Nephron (organoid): ENCODE measurements at regions not wholly inside any gene's neighbourhood (a gene's known extent, or its start where the extent isn't known, plus 50 kb on each side); places are given as distances from the start of the nearest gene placed in this dataset.

Experiments used
- H3K27ac Mint-ChIP-seq, 3 experiments: 2 replicates each; pipeline ENCODE4 v1.8.0; 2020; ENCODE audit warnings: mixed read lengths in 3 of 3, mild to moderate bottlenecking in 2 of 3, moderate library complexity in 1 of 3
- H3K27me3 Mint-ChIP-seq: 2 replicates; pipeline ENCODE4 v1.8.0; 2021; ENCODE audit warnings: low read depth, mild to moderate bottlenecking, moderate library complexity, mixed read lengths
- H3K36me3 Mint-ChIP-seq: 2 replicates; pipeline ENCODE4 v1.8.0; 2020; ENCODE audit warnings: low read depth, mixed read lengths
- H3K4me1 Mint-ChIP-seq: 2 replicates; pipeline ENCODE4 v1.8.0; 2020; ENCODE audit warnings: mixed read lengths
- H3K4me3 Mint-ChIP-seq, 3 experiments: 2 replicates each; pipeline ENCODE4 v1.8.0; 2020; ENCODE audit warnings: mild to moderate bottlenecking in 3 of 3, mixed read lengths in 3 of 3, moderate library complexity in 2 of 3
- H3K9me3 Mint-ChIP-seq: 2 replicates; pipeline ENCODE4 v1.8.0; 2020; ENCODE audit warnings: mixed read lengths
- CTCF ChIP-seq, 3 experiments: fragments of 200-600 bp; sonication (generic); IDR thresholded peaks; one replicate each; pipeline ENCODE4 v1.5.0; 2021; ENCODE audit warnings: antibody characterized with exemption in 3 of 3; ENCODE audit not compliant: unreplicated experiment in 3 of 3

DNA sequence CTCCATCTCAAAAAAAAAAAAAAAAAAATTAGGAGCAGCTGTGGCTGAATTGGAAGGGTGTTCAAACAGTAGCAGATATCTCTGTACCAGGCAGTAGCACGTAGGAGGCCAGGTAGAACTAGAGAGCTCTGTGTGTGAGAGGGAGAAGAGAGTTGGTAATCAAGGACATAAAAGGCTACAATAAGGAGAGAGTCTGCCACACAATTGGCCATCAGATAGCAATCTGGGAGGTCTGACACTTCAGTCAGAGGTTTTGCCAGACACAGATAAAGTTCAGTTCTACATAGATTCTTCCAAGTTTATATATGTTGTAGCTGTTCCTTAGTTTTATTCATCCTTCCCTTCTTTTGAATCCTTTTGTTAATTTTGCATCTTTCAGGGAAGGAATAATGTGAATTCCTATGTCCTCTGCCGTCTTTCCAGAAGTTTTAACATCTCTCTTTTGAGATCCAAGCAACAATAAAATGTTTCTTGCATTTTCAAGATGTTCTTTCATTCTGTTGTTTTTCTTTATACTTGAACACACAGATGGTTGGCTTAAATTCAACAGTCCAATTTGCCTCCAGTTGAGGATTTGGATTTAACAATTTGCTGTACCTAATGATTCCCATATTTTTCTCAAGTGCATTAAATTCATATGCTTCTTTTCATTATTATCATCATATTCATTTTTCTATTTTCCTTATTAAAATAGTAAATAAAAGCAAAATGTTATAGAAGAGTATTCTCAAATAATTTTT is 600.3 kb upstream of the GCFC2 start:
- Mint-ChIP-seq H3K9me3 (peaks cover 2% of the 10 kb centered on the region), H3K36me3 (no peaks in the 10 kb centered on the region), H3K4me1 (peaks cover 46% of the 10 kb centered on the region), H3K27ac (peak overlapping the region; percentile 33 to 58 (median 34)), H3K4me3 (no peak overlapping the region), H3K27me3 (no peaks in the 10 kb centered on the region)
- TF ChIP-seq CTCF (IDR thresholded peaks at IDR 0.05; ENCODE audit: unreplicated experiment in 3 of 3): no peak

- peaks cover 4% of the 10 kb centered on the region for H3K27me3 Mint-ChIP-seq
- H3K4me3 Mint-ChIP-seq: no peak overlapping the region
- H3K4me1 Mint-ChIP-seq: peaks cover 20% of the 10 kb centered on the region
- TF ChIP-seq CTCF (IDR thresholded peaks at IDR 0.05; ENCODE audit: unreplicated experiment in 3 of 3): no peak
- peaks cover 5% of the 10 kb centered on the region for H3K9me3 Mint-ChIP-seq
- no peak overlapping the region for H3K27ac Mint-ChIP-seq
- H3K36me3 Mint-ChIP-seq: no peaks in the 10 kb centered on the region
Measured at GRCh38 chr2:76307495-76307894, 596.8 kb upstream of the GCFC2 start.

- Mint-ChIP-seq H3K36me3 (no peaks in the 10 kb centered on the region), H3K4me3 (no peak overlapping the region), H3K27ac (no peak overlapping the region), H3K27me3 (peaks cover 4% of the 10 kb centered on the region), H3K4me1 (peaks cover 5% of the 10 kb centered on the region), H3K9me3 (no peaks in the 10 kb centered on the region)
- no peak for TF ChIP-seq CTCF (IDR thresholded peaks at IDR 0.05; ENCODE audit: unreplicated experiment in 3 of 3)
Measured at GRCh38 chr2:76298041-76298440, 587.3 kb upstream of the GCFC2 start.

DNA sequence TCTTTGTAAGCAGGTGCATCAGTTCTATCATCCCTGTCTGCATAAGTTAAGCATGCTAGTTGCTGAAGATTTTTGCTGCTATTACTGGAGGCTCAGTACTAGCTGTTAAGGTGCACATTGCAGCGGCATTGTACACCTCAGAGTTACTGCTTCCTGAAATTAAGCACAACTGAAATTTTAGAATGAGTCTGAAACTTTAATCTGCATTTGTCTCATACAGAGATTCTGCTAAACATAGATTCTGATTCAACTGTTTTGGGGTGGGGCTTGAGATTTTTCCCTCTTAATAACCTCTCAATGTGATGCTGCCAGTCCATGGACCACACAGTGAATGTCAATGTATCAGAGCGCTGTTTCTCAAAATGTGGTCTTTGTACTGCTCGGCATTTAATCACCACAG is 585.7 kb upstream of the GCFC2 start:
- H3K4me3 Mint-ChIP-seq: no peak overlapping the region
- H3K9me3 Mint-ChIP-seq: no peaks in the 10 kb centered on the region
- no peaks in the 10 kb centered on the region for H3K36me3 Mint-ChIP-seq
- no peak overlapping the region for H3K27ac Mint-ChIP-seq
- no peak for TF ChIP-seq CTCF (IDR thresholded peaks at IDR 0.05; ENCODE audit: unreplicated experiment in 3 of 3)
- peaks cover 4% of the 10 kb centered on the region for H3K27me3 Mint-ChIP-seq
- peaks cover 5% of the 10 kb centered on the region for H3K4me1 Mint-ChIP-seq

DNA sequence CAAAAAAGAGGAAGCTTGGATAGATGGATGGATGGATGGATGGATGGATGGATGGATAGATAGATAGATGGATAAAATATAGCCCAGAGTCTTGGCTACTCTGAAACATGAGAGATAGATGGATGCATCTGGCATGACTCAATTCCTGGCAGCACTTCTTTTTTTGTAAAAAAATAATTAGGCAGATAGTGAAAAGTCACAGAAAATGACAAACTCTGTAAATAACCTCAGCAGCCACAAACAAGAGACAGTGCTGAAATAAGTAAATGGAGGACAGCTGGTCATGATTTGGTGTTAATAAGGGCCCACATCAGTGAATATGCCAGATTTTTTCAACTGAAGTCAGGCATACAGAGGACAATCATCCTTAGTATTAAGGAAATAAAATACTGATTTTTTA is 585.0 kb upstream of the GCFC2 start:
- H3K27me3 Mint-ChIP-seq: peaks cover 4% of the 10 kb centered on the region
- TF ChIP-seq CTCF (IDR thresholded peaks at IDR 0.05; ENCODE audit: unreplicated experiment in 3 of 3): no peak
- H3K27ac Mint-ChIP-seq: no peak overlapping the region
- no peak overlapping the region for H3K4me3 Mint-ChIP-seq
- no peaks in the 10 kb centered on the region for H3K9me3 Mint-ChIP-seq
- H3K4me1 Mint-ChIP-seq: peaks cover 5% of the 10 kb centered on the region
- no peaks in the 10 kb centered on the region for H3K36me3 Mint-ChIP-seq

DNA sequence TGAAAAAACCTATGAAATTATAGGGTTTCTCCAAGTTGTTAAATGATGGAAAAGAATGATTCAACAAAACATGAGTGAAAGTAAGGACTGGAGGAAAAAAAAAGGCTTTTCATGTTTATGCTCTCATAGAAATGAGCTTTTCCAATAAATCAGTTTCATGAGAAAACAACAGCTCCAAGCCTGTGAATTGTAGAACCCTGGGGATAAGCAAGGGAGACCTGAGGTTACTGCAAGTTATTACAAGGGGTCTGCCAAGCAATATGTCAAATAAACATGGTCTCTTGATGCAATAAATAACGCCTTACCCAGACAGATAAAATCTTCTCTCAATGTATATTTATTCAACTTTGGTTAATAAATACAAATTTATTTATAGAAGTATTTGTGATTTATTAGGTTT is 577.9 kb upstream of the GCFC2 start:
- TF ChIP-seq CTCF (IDR thresholded peaks at IDR 0.05; ENCODE audit: unreplicated experiment in 3 of 3): no peak
- peaks cover 14% of the 10 kb centered on the region for H3K4me1 Mint-ChIP-seq
- no peak overlapping the region for H3K4me3 Mint-ChIP-seq
- peak overlapping the region in 1 of 3 experiments; percentile 80 for H3K27ac Mint-ChIP-seq
- H3K9me3 Mint-ChIP-seq: no peaks in the 10 kb centered on the region
- peaks cover 9% of the 10 kb centered on the region for H3K27me3 Mint-ChIP-seq
- H3K36me3 Mint-ChIP-seq: no peaks in the 10 kb centered on the region
